ENCODE measurements at regions not wholly inside any gene's neighbourhood (a gene's known extent, or its start where the extent isn't known, plus 50 kb on each side); places are given as distances from the start of the nearest gene placed in this dataset.

GRCh38 chr14:97649752-97650151 lies 852.6 kb downstream of the VRK1 start:
- Histone ChIP-seq H3K27ac (ENCODE audit: low read depth, low read length) (no peak overlapping the region), H3K9me3 (ENCODE audit: control insufficient read depth, insufficient read depth, low read length) (peaks cover 12% of the 10 kb centered on the region), H3K27me3 (ENCODE audit: control insufficient read depth, insufficient read depth, low read length) (no peaks in the 10 kb centered on the region), H3K4me3 (ENCODE audit: low read depth, low read length) (no peak overlapping the region)
- no peak for TF ChIP-seq CTCF (IDR thresholded peaks at IDR 0.05; ENCODE audit: low read depth, low read length)
- ChIA-PET POLR2A (no interaction called here), CTCF (no interaction called here)
- no peak for DNase-seq (ENCODE audit: low read depth, low spot score)

- ChIA-PET POLR2A (no interaction called here), CTCF (no interaction called here)
- no peaks in the 10 kb centered on the region for H3K27me3 ChIP-seq (ENCODE audit: control insufficient read depth, insufficient read depth, low read length)
- no peak overlapping the region for H3K4me3 ChIP-seq (ENCODE audit: low read depth, low read length)
- H3K27ac ChIP-seq (ENCODE audit: low read depth, low read length) = no peak overlapping the region
- H3K9me3 ChIP-seq (ENCODE audit: control insufficient read depth, insufficient read depth, low read length) = peaks cover 32% of the 10 kb centered on the region
- DNase-seq (ENCODE audit: low read depth, low spot score) = no peak
- TF ChIP-seq CTCF (IDR thresholded peaks at IDR 0.05; ENCODE audit: low read depth, low read length) = no peak
Measured at GRCh38 chr14:97655169-97655948, 858.2 kb downstream of the VRK1 start.

GRCh38 chr14:97657609-97658008 lies 860.4 kb downstream of the VRK1 start:
- POLR2A ChIA-PET = no interaction called here

GRCh38 chr14:97687944-97688630 lies 890.9 kb downstream of the VRK1 start:
- POLR2A ChIA-PET = no interaction called here
- CTCF ChIA-PET = no interaction called here
- TF ChIP-seq CTCF (IDR thresholded peaks at IDR 0.05; ENCODE audit: low read depth, low read length) = no peak
- Histone ChIP-seq H3K27me3 (ENCODE audit: control insufficient read depth, insufficient read depth, low read length) (no peaks in the 10 kb centered on the region), H3K9me3 (ENCODE audit: control insufficient read depth, insufficient read depth, low read length) (peaks cover 44% of the 10 kb centered on the region), H3K4me3 (ENCODE audit: low read depth, low read length) (no peak overlapping the region), H3K27ac (ENCODE audit: low read depth, low read length) (no peak overlapping the region)
- DNase-seq (ENCODE audit: low read depth, low spot score) = no peak

More at GRCh38 chr14:97657609-97658008, 860.4 kb downstream of the VRK1 start:
- CTCF ChIA-PET = no interaction called here
- peaks cover 39% of the 10 kb centered on the region for H3K9me3 ChIP-seq (ENCODE audit: control insufficient read depth, insufficient read depth, low read length)
- no peak for TF ChIP-seq CTCF (IDR thresholded peaks at IDR 0.05; ENCODE audit: low read depth, low read length)
- no peaks in the 10 kb centered on the region for H3K27me3 ChIP-seq (ENCODE audit: control insufficient read depth, insufficient read depth, low read length)
- DNase-seq (ENCODE audit: low read depth, low spot score) = no peak
- H3K4me3 ChIP-seq (ENCODE audit: low read depth, low read length) = no peak overlapping the region
- no peak overlapping the region for H3K27ac ChIP-seq (ENCODE audit: low read depth, low read length)

GRCh38 chr14:97688631-97689336 lies 891.6 kb downstream of the VRK1 start:
- Histone ChIP-seq H3K9me3 (ENCODE audit: control insufficient read depth, insufficient read depth, low read length) (peaks cover 47% of the 10 kb centered on the region), H3K27ac (ENCODE audit: low read depth, low read length) (no peak overlapping the region), H3K27me3 (ENCODE audit: control insufficient read depth, insufficient read depth, low read length) (no peaks in the 10 kb centered on the region), H3K4me3 (ENCODE audit: low read depth, low read length) (no peak overlapping the region)
- no peak for TF ChIP-seq CTCF (IDR thresholded peaks at IDR 0.05; ENCODE audit: low read depth, low read length)
- ChIA-PET POLR2A (no interaction called here), CTCF (no interaction called here)
- no peak for DNase-seq (ENCODE audit: low read depth, low spot score)

Measured in AG04450 (cell line).